ENCODE measurements at regions not wholly inside any gene's neighbourhood (a gene's known extent, or its start where the extent isn't known, plus 50 kb on each side); places are given as distances from the start of the nearest gene placed in this dataset.
"Not testable (repeated sequence)": the region's sequence is repeated elsewhere in the genome, so short reads cannot be mapped to it uniquely, and the experiment has no call there.

DNA sequence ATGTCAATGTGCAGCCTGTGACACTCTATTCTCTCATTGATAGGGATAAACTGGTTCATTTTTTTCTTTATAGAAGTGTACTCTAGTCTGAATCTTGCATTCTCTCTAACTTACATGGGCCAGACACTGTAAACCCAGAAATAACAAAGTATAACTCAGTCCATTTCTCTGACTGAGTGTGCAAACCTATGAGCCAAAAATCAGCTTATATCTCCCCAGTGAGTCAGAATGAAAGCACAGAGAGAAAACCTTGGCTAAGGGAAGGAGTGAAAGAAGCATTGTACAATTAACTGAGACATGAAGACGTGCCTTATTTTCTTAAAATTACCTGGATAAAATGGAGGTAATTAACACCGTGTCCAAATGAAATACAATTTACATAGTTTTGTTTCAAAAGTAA, 436.9 kb upstream of the IMPG1 start:
- Histone ChIP-seq H3K9me3 (ENCODE audit: insufficient read depth, low read length) (no peaks in the 10 kb centered on the region), H2AFZ (ENCODE audit: low read depth, low read length) (0 out of 2 replicates have a peak overlapping the region, but pooled peaks have one; percentile 3), H3K27me3 (ENCODE audit: low read depth, low read length) (no peaks in the 10 kb centered on the region), H3K79me2 (ENCODE audit: low read length) (no peaks in the 10 kb centered on the region), H3K4me2 (ENCODE audit: low read length) (peak overlapping the region; percentile 2; the same call in 1 of the 2 replicates), H3K36me3 (replicated peaks; ENCODE audit: low read depth, low read length) (no peaks in the 10 kb centered on the region), H3K27ac (ENCODE audit: low read length) (no peak overlapping the region), H4K20me1 (ENCODE audit: insufficient read depth, low read length) (no peaks in the 10 kb centered on the region), H3K4me3 (ENCODE audit: low read length) (no peak overlapping the region), H3K9ac (ENCODE audit: low read length) (no peak overlapping the region), H3K4me1 (ENCODE audit: low read length) (peaks cover 17% of the 10 kb centered on the region)
- no peak for TF ChIP-seq EZH2phosphoT487 (IDR thresholded peaks at IDR 0.05; ENCODE audit: low read depth)
- TF ChIP-seq, protein P1, sequence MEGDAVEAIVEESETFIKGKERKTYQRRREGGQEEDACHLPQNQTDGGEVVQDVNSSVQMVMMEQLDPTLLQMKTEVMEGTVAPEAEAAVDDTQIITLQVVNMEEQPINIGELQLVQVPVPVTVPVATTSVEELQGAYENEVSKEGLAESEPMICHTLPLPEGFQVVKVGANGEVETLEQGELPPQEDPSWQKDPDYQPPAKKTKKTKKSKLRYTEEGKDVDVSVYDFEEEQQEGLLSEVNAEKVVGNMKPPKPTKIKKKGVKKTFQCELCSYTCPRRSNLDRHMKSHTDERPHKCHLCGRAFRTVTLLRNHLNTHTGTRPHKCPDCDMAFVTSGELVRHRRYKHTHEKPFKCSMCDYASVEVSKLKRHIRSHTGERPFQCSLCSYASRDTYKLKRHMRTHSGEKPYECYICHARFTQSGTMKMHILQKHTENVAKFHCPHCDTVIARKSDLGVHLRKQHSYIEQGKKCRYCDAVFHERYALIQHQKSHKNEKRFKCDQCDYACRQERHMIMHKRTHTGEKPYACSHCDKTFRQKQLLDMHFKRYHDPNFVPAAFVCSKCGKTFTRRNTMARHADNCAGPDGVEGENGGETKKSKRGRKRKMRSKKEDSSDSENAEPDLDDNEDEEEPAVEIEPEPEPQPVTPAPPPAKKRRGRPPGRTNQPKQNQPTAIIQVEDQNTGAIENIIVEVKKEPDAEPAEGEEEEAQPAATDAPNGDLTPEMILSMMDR (IDR thresholded peaks at IDR 0.05; ENCODE audit: low read depth, low read length), result no peak

DNA sequence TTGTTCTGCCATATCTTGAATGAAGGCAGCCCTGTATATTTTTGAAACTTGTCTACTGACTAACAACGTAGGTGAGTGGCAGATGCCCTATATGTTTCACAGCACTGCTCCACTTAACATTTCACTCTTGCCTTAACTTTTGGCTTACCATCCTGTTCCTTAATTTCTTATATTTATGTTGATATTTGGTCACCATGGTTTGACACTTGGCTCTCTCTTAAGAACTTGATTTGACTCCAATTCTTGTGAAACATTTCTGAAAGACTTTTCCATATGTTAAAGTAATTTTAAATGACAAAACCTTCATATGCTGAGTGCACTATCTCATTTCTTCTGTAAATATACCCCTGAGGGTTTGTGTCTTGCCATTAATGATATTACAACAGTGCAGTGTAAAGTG, 434.3 kb upstream of the IMPG1 start:
- Histone ChIP-seq H3K79me2 (ENCODE audit: low read length) (no peaks in the 10 kb centered on the region), H3K36me3 (replicated peaks; ENCODE audit: low read depth, low read length) (no peaks in the 10 kb centered on the region), H3K27me3 (ENCODE audit: low read depth, low read length) (no peaks in the 10 kb centered on the region), H3K27ac (ENCODE audit: low read length) (no peak overlapping the region), H3K4me3 (ENCODE audit: low read length) (no peak overlapping the region), H4K20me1 (ENCODE audit: insufficient read depth, low read length) (no peaks in the 10 kb centered on the region), H3K9me3 (ENCODE audit: insufficient read depth, low read length) (no peaks in the 10 kb centered on the region), H3K9ac (ENCODE audit: low read length) (no peak overlapping the region), H3K4me2 (ENCODE audit: low read length) (no peak overlapping the region), H3K4me1 (ENCODE audit: low read length) (peaks cover 7% of the 10 kb centered on the region), H2AFZ (ENCODE audit: low read depth, low read length) (no peak overlapping the region)
- TF ChIP-seq EZH2phosphoT487 (IDR thresholded peaks at IDR 0.05; ENCODE audit: low read depth), result no peak
- TF ChIP-seq, protein P1 (IDR thresholded peaks at IDR 0.05; ENCODE audit: low read depth, low read length), result no peak

DNA sequence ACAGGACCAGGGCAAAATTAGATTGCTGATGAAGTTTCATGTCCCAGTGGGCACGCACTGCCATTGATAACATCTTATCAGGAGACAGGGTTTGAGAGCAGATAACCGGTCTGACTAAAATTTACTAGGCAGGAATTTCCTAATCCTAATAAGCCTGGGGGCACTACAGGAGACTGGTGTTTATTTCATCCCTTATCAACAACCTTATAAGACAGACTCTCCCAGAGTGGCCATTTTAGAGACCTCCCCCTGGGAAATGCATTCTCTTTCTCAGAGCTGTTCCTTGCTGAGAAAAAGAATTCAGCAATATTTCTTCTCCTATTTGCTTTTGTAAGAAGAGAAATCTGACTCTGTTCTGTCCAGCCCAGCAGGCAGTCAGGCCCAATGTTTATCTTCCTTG, 423.4 kb upstream of the IMPG1 start:
- no peak overlapping the region for H3K27ac ChIP-seq (ENCODE audit: low read length)
- H3K36me3 ChIP-seq (replicated peaks; ENCODE audit: low read depth, low read length), result no peaks in the 10 kb centered on the region
- H3K4me2 ChIP-seq (ENCODE audit: low read length), result no peak overlapping the region
- H3K4me3 ChIP-seq (ENCODE audit: low read length), result no peak overlapping the region
- TF ChIP-seq, protein P1 (IDR thresholded peaks at IDR 0.05; ENCODE audit: low read depth, low read length), result no peak
- no peak for TF ChIP-seq EZH2phosphoT487 (IDR thresholded peaks at IDR 0.05; ENCODE audit: low read depth)
- H3K9ac ChIP-seq (ENCODE audit: low read length), result no peak overlapping the region
- H3K27me3 ChIP-seq (ENCODE audit: low read depth, low read length), result no peaks in the 10 kb centered on the region
- H3K79me2 ChIP-seq (ENCODE audit: low read length), result no peaks in the 10 kb centered on the region
- 0 out of 2 replicates have a peak, but pooled peaks cover 4% of the 10 kb centered on the region for H3K9me3 ChIP-seq (ENCODE audit: insufficient read depth, low read length)
- H4K20me1 ChIP-seq (ENCODE audit: insufficient read depth, low read length), result no peaks in the 10 kb centered on the region
- H3K4me1 ChIP-seq (ENCODE audit: low read length), result peaks cover 14% of the 10 kb centered on the region
- H2AFZ ChIP-seq (ENCODE audit: low read depth, low read length), result no peak overlapping the region

DNA sequence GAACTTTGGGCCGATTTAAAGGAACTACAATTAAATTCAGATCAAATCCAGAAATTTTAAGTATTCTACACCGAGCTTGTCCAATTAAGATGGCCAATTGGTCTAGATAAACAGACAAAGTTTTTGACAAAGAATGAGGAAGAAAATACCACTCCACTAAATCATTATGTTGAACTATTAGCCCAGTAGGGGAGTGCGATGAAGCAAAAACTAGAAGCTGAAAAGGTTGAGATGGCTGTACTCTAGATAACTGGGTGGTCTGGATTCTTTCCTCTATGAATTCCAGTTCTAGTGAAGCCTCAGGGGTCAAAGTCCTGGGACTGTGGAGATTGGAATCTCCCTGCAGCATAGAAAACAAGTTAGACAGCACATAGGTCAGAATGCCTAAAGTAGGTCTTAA, 418.9 kb upstream of the IMPG1 start:
- H3K9me3 ChIP-seq (ENCODE audit: insufficient read depth, low read length); H3K4me3 ChIP-seq (ENCODE audit: low read length); H4K20me1 ChIP-seq (ENCODE audit: insufficient read depth, low read length); H3K36me3 ChIP-seq (replicated peaks; ENCODE audit: low read depth, low read length); H3K9ac ChIP-seq (ENCODE audit: low read length); H3K79me2 ChIP-seq (ENCODE audit: low read length); H3K4me2 ChIP-seq (ENCODE audit: low read length); H2AFZ ChIP-seq (ENCODE audit: low read depth, low read length); H3K27ac ChIP-seq (ENCODE audit: low read length); H3K27me3 ChIP-seq (ENCODE audit: low read depth, low read length): not testable (repeated sequence)
- peaks cover 14% of the 10 kb centered on the region for H3K4me1 ChIP-seq (ENCODE audit: low read length)

DNA sequence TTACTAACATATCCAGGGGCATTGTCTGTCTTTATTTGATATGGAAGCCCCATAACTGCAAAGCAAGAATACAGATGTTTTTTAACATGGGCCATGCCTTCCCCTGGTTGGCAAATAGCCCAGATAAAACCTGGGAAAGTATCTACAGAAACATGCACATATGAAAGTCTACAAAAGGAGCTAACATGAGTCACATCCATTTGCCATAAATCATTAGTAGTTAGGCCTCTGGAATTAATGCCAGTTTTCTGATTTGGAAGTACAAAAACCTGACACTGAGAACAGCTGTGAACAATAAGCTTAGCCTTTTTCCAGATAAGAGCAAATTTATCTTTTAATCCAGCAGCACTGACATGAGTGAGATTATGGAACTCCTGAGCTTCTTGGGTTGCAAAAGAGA, 418.0 kb upstream of the IMPG1 start:
- Histone ChIP-seq H3K4me3 (ENCODE audit: low read length) (no peak overlapping the region), H3K27me3 (ENCODE audit: low read depth, low read length) (no peaks in the 10 kb centered on the region), H3K4me2 (ENCODE audit: low read length) (no peak overlapping the region), H3K9ac (ENCODE audit: low read length) (no peak overlapping the region), H4K20me1 (ENCODE audit: insufficient read depth, low read length) (no peaks in the 10 kb centered on the region), H3K4me1 (ENCODE audit: low read length) (peaks cover 14% of the 10 kb centered on the region), H3K27ac (ENCODE audit: low read length) (no peak overlapping the region), H3K36me3 (replicated peaks; ENCODE audit: low read depth, low read length) (no peaks in the 10 kb centered on the region), H2AFZ (ENCODE audit: low read depth, low read length) (no peak overlapping the region), H3K79me2 (ENCODE audit: low read length) (no peaks in the 10 kb centered on the region), H3K9me3 (ENCODE audit: insufficient read depth, low read length) (no peaks in the 10 kb centered on the region)
- TF ChIP-seq EZH2phosphoT487 (IDR thresholded peaks at IDR 0.05; ENCODE audit: low read depth), result no peak

Data from OCI-LY3 (cell line).